GM18502 (cell line): ENCODE measurements at regions not wholly inside any gene's neighbourhood (a gene's known extent, or its start where the extent isn't known, plus 50 kb on each side); places are given as distances from the start of the nearest gene placed in this dataset.

Source experiments
- ATAC-seq: cut with Tn5 transposase; IDR thresholded peaks from one replicate; pipeline ENCODE4 v1.9.1; 2021; ENCODE audit warnings: mild to moderate bottlenecking; ENCODE audit not compliant: unreplicated experiment, poor library complexity

DNA sequence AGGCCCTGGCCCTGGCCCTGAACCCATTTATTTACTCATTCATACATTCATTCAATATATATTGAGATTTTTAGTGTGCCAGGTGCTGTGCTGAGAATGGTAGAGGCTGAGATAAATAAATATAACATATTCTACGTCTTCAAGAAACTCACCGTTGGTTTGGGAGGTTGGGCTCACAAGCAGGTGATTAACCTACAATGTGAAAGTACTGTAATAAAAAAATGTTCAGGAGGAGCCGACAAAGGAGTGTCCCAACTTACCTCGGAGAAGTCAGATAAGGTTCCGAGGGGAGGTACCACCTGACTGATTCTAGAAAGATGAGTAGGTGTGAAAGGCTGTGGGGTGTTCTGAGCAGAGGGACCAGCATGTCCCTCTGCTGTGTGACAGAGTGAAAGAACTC is 479.6 kb upstream of the KLF4 start:
- ATAC-seq = no peak

DNA sequence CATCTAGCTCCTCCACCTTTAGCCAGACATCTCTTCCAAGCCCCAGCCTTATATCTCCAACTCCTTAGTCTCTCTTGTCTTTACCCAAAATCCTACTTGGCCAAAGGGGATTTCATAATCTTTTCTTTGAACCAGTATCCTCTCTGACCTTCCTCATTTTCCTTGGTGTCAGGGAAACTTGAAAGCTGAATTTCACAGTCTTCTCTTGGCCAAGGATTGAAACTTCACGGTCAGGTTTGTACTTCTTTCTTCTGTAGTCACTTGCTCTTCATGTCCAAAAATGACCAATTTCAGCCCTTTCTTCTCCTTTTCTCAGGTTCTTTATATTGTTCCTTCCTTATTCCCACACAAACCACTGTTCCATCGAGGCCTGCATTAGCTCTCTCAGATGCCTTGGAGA is 473.7 kb upstream of the KLF4 start:
- no peak for ATAC-seq

DNA sequence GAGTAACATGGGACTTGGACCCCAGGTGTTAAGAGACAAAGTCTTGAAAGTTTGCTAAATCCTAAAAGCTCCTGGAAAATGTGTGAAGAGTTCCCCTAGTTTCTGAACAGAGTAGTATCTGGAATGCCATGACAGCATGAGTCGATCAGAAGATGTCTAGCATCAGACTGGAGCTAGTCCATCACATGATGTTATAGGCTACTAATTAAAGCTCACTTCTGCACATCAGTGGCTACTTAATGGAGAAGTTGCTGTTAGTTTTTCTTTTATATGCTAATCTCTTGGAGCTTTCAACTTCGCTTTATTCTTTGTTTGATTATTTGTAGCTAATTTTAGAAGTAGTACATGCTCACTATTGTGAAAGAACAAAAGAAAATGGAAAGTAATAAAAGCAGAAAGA is 471.3 kb upstream of the KLF4 start:
- no peak for ATAC-seq

DNA sequence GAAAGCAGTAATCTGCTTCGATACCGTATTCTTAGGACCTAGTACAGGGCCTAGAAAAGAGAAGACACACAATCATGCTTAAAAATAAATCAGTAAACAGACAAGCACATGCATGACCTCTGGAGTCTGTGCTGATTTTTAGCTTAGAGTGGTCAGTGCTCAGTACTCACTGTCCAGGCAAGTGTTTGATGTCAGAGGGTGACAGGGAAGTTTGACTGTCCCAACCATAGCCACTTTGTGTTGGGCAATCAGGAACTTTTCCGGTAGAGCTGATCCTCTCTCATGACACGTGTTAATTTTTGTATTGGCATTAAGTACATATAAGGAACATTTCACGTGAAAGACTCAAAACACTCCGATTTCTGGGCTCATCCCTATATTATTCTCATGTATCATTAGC is 464.7 kb upstream of the KLF4 start:
- no peak for ATAC-seq

DNA sequence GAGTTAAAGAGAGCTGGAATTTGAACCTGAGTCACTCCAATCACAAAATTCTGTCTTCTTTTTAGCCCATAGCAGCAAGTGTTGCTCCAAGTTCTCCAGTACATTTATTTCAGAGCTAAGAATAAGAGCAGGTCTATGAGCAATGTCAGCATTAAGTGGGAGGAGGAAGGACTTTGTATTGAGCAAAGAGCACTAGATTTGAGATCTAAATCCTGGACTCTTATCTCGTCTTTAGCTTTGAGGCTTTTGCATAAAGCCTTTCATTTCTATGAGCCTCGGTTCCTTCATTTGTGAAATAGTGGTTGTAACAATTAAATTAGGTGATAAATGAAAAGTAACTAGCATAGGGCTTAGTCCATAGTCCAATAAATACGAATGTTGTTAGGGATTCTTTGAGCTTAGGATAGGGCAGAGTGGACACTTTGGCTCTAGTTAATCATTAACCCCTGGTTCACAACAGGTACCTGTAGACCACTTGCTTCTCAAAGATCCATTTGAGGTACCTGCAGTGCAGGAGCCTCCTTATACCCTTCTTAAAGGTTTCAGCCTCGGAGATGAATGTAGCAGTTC is 464.1 kb upstream of the KLF4 start:
- no peak for ATAC-seq

DNA sequence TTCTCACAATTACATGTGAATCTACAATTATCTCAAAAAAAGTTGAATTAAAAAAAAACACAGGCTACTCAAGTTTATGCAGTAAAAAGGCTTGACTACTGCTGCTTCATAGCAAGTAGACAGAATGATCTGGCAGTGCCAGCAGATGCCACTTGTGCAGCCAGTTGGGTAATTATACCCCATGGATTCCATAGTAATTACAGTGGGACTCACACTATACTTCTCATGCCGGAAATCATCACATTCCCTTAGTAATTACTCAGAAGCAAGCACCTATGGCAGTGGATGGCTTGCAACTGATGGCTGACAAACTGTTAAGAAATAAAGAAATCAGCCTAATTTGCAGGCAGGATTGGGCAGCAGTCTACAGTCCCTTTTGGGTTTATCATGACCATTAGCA is 463.2 kb upstream of the KLF4 start:
- ATAC-seq = no peak

DNA sequence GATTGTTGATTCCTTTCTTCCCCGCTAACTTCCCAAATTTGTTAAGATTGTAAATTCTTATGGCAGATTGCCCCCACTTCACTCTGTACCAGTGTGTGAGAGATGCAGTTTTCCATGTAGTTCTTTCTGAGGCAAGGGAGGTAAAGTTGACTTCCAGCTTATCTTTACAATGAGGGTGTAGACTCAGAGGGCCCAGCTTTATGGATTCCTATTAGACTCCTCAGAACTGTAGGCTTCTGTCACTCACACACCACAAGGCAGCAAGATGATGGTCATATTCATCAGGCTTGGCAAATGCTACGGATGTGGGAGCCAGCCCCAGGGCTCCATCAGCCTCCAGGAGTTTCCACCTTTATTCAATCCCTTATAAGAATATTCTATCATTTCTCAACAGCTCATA is 461.9 kb upstream of the KLF4 start:
- ATAC-seq = no peak

DNA sequence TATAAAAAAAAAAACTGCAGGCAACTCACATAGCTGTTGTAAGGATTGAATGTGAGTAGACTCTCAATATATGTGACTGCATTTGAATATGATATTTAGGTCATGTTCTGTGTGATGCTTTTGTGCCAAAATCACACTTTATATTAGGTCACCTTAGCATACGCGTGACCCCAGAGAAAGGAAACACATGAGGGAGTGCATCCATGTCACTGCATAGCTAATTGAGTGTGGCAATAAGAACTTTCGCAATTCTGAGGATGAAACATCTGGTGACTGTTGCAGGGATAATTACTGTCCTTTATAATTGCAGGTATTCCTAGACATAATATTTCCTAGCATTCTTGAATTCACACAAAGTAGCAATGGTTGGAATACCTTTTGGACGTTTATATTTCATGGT is 459.5 kb upstream of the KLF4 start:
- no peak for ATAC-seq

DNA sequence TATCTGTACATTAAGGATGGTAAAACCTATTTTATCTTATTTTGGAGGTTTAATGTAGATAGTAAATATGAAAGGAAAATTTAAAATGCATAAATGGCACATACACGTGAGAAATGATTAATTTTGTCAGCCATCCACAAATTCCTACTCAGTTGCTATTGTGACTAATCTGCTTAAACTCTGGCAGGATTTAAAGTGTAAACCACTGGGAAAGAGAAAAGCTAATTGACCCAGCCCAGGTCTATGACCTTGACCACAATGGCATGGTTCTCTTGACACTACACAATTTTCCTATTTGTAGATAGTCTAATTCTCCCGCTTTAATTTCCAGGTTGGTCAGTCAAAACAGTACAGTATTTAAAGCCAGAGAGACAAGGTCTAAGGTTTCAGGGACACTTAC is 459.0 kb upstream of the KLF4 start:
- ATAC-seq = no peak

DNA sequence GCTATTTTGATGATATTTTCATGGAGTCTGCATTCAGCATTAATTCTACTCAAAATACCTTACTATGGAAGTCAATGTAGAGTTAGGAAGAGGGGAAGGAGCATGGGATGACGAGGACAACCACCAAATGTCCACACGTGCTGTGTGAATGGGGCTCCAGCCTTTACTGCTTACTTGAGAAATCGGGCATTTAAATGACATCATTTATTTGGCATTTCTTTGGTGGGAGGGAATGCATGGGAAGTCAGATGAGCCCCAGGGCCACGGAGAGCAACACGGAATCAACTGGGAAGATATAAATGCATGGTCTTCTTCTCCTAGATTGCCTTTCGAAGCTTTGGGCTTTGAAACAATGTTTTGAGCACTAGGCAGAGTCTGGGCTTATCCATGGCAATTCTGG is 458.5 kb upstream of the KLF4 start:
- ATAC-seq = no peak

DNA sequence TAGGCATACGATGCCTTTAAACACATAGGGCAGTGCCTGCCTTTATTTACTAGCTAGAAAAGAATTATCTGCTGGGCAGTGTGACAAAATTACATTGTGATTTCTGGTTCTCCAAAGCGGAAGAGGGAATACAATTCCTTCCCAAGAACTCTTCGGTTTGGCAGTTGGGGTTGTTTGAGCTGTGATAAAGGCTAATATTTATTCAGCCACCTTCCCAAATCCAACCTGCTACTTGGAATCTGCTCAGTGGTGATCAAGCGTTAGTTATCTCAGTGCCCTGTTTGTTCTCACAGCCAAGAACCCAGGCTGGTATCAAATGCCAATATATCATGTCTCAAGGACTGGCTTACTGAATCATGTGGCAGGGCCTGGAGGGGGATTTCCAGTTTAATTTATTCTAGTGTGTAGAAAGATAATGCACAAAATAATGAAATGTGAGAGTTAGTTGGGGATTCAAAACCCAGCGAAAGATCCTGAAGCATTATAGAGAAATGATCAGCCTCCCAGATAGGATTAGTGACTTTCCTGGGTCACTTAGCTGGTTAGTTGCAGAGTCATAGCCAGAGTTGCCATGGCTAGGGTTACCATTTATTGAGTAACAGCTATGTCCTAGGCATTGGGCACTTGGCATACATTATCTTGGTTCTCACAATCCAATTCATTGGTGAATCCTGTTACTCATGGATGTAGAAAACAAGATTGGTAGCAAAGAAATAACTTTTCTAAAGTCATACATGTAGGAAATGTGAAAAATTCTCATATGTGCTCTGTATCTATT is 457.0 kb upstream of the KLF4 start:
- no peak for ATAC-seq

DNA sequence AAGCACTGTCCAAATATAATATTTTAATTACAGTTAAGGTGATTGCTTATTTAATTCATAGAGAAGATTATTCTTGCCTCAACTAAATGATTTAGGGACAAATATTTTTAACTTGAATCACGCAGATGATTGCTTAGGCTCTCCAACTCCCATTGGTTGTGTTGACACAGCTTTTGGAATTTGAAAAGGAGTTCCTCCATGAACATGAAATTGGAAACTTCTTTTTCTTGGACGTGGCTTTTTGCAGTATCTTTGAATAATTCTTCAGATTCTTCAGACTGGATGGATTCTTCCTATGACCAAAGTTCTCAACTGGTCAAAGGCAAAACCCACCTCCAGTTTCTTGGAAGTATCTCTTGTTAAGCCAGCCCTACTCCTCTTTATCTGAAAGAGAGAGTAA is 456.4 kb upstream of the KLF4 start:
- no peak for ATAC-seq

DNA sequence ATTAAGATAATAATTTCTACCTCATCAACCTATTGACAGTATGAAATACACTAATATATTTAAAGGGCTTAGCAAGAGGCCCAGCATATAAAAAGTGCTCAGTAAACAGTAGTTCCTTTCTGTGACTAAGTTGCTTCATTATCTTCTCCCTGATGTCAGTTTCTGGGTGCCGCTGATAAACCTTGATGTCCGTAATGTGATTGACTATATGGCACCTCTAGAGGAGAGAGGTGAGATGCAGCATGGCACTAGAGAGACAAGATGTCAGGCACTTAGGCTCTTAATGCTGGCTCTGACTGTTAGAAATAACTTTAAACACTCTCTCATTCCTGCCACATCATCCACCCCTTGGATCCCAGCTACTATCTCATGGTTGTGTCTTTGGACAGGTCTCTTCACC is 455.9 kb upstream of the KLF4 start:
- ATAC-seq = no peak

DNA sequence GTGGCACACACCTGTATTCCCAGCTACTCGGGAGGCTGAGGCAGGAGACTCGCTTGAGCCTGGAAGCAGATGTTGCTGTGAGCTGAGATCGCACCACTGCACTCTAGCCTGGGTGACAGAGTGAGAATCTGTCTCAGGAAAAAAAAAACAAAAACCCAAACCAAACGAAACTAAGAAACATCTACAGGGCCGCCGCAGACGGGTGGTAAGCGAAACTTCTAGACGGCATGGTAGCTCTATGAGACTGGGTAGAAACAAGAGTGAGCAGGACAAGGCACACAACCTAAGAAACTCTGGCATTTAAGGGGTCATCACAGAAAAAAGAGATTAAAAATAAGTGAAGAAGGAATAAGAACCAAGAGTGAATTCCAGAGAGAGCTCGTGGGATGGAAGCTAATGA is 454.8 kb upstream of the KLF4 start:
- ATAC-seq = no peak

DNA sequence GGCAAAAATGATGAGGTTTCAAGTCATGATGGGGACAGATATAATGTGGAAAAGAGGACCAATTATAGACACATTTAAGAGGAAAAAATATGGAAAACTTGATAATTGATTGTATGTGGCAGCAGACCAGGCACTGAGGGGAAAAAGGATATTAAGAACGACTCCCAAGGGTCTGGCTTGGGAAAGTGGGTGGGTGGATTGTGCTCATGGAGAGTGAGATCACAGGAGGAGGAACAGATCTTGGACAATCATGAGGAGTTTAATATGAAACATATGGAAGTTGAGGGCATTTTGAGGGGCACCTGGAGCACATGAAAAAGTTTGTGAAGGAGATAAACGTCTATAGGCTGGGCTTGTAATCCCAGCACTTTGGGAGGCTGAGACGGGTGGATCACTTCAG is 454.3 kb upstream of the KLF4 start:
- ATAC-seq = no peak

DNA sequence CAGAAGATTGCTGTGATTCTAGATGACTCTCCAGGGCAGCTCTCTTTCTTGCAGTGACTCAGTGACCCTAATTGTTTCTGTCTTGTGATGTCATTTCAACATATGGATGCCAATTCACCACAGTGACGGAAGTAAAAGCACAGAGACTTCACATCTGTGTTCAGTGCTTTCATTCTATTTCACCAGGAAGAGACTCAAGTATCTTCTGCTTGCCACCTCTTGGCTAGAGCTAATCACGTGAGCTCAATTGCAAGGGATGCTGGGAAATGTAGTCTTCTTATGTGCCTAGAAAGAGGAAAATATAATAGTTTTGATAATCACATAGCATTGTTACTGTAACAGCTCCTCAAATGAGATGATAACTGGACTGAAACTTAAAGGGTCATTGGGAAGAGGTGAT is 453.3 kb upstream of the KLF4 start:
- peak; percentile 54 for ATAC-seq

DNA sequence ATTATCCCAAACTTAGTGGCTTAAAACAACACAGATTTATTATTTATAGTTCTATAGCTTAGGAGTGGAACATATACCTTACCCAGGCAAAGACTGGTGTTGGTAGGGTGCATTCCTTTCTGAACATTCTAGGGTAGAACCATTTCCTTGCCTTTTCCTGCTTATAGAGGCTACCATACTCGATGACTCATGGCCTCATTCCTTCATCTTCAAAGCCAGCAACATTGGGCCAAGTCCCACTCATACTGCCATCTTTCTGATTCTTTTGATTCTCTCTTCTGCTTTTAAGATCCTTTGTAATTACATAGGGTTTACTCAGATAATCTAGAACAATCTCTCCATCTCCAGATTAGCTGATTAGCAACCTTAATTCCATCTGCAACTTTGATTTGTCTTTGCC is 452.7 kb upstream of the KLF4 start:
- ATAC-seq = no peak

DNA sequence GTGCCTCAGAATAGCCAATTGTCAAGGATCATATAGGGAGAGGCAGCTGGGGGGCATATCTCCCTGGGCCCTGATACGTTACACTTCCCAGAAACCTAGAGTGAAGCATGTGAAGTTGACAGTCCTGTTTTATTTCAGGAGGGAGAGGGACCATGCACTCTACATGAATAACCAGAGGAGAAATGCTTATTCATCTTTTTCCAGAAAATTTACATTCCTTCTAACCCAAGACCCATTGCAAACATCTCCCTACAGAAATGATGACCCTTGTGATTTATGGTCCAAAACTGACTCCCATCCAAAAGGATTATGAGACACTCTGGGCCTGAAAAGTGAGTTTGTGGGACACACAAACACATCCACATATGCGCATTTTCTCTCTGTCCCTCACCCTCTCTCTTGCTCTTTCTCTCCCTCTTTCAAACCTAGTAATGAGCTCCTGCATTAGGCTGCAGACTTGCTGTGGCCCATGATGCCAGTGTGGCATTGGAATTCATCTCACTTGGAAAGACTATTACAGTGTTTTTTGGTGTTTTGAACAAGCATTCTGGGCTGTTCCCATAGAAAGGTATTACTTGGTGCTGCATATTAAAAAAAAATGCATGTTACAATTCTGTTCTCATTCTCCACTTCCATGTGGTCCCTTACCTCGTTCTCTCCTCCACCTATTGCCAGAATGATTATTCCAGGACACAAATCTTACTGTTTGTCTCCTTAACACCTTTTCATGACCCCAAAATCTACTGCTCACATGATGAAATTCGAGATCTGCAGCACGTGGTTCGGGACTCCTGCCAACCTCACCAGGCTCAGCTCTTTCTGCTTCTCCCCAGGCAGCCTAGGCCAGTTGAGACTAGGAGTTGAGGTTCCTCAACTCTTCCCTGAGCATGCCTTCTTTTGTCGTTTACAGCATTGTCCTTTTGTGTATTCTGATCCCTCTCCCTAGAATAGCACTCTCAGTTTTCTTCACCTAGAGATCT is 451.3 kb upstream of the KLF4 start:
- no peak for ATAC-seq

DNA sequence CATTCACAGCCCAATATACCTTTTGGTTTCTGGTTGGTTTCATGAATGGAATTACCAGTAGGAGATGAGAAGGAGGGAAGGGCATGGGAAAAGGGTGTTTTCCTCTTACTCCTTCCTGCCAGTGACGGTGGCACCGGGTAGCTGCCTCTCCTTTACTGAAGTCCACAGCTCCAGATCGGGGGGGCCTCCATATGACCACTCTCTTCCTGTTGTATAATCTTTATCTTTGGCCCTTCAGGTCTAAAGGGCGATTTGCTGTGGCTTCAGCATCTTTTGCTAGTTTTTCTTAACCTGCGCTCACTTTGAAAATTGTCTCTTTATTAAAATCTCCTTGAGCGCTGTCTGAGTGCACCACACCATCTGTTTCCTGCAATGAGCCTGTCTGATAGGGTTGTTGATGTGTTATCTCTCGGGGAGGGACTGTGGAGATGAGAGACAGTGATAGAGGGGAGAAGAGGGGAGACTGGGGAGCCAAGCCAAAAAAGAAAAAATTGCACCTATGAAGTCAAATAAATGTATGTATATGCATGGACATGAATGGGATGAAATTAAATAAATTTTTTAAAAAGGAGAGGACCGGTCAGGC is 449.3 kb upstream of the KLF4 start:
- no peak for ATAC-seq

DNA sequence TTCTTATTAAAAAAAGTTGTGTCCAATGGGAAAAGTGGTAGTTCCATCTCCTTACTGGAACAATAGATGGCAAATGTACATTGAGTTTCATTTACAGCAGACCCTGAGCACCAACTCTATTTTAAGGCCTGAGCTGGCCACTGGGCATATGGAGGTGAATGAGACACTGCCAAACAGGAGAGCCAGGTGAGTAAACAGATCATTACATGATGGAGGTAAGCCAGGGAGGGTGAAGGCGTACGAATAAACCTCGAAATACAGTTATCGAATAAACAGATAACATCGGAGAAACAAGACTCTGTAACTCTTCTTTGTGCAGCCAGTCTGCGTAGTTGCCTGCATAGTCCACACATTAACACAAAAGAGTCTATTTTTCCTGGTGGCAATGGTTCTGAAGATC is 446.4 kb upstream of the KLF4 start:
- ATAC-seq = no peak

DNA sequence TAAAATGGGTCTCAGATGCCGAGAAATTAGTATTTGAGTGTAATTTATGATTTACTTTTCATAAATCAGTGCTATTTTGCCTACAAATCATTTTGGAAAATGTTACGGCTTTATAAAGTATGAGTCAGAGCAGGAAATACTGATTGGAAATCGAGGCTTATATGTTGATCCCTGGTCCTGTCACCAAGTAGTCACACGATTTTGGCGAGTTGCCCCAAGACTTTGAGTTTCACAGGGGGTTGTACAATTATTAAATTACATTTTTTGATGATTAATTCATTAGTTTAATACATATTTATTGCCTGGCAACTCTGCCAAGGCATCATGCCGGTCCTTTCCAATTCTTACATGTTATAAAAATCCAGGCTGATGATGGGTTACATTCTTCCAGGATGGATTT is 443.9 kb upstream of the KLF4 start:
- no peak for ATAC-seq
